ENCODE measurements at regions not wholly inside any gene's neighbourhood (a gene's known extent, or its start where the extent isn't known, plus 50 kb on each side); places are given as distances from the start of the nearest gene placed in this dataset.

GRCh38 chr15:63454503-63455211 lies 49.7 kb upstream of the USP3 start:
- WGBS, 2 donors, result 71 to 83% methylated on average over 4 of the region's 4 CpGs
- H3K9me3 ChIP-seq, result no peaks in the 10 kb centered on the region
- no peak for ATAC-seq (ENCODE audit: low FRiP score in 2 of 2)
- H3K27me3 ChIP-seq, result no peaks in the 10 kb centered on the region
- no peak for DNase-seq
- no peak overlapping the region for H3K27ac ChIP-seq
- H3K4me1 ChIP-seq, result peaks cover 0 to 4% (median 3%) of the 10 kb centered on the region in 4 donors
- no peaks in the 10 kb centered on the region for H3K36me3 ChIP-seq
- H3K4me3 ChIP-seq, result no peak overlapping the region
- TF ChIP-seq POLR2AphosphoS5 (IDR thresholded peaks at IDR 0.05) (no peak), POLR2A (IDR thresholded peaks at IDR 0.05) (no peak), EP300 (IDR thresholded peaks at IDR 0.05) (no peak)
- TF ChIP-seq, protein P1, sequence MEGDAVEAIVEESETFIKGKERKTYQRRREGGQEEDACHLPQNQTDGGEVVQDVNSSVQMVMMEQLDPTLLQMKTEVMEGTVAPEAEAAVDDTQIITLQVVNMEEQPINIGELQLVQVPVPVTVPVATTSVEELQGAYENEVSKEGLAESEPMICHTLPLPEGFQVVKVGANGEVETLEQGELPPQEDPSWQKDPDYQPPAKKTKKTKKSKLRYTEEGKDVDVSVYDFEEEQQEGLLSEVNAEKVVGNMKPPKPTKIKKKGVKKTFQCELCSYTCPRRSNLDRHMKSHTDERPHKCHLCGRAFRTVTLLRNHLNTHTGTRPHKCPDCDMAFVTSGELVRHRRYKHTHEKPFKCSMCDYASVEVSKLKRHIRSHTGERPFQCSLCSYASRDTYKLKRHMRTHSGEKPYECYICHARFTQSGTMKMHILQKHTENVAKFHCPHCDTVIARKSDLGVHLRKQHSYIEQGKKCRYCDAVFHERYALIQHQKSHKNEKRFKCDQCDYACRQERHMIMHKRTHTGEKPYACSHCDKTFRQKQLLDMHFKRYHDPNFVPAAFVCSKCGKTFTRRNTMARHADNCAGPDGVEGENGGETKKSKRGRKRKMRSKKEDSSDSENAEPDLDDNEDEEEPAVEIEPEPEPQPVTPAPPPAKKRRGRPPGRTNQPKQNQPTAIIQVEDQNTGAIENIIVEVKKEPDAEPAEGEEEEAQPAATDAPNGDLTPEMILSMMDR (IDR thresholded peaks at IDR 0.05), result no peak
